ENCODE measurements at regions not wholly inside any gene's neighbourhood (a gene's known extent, or its start where the extent isn't known, plus 50 kb on each side); places are given as distances from the start of the nearest gene placed in this dataset.

- TF ChIP-seq, protein P1, sequence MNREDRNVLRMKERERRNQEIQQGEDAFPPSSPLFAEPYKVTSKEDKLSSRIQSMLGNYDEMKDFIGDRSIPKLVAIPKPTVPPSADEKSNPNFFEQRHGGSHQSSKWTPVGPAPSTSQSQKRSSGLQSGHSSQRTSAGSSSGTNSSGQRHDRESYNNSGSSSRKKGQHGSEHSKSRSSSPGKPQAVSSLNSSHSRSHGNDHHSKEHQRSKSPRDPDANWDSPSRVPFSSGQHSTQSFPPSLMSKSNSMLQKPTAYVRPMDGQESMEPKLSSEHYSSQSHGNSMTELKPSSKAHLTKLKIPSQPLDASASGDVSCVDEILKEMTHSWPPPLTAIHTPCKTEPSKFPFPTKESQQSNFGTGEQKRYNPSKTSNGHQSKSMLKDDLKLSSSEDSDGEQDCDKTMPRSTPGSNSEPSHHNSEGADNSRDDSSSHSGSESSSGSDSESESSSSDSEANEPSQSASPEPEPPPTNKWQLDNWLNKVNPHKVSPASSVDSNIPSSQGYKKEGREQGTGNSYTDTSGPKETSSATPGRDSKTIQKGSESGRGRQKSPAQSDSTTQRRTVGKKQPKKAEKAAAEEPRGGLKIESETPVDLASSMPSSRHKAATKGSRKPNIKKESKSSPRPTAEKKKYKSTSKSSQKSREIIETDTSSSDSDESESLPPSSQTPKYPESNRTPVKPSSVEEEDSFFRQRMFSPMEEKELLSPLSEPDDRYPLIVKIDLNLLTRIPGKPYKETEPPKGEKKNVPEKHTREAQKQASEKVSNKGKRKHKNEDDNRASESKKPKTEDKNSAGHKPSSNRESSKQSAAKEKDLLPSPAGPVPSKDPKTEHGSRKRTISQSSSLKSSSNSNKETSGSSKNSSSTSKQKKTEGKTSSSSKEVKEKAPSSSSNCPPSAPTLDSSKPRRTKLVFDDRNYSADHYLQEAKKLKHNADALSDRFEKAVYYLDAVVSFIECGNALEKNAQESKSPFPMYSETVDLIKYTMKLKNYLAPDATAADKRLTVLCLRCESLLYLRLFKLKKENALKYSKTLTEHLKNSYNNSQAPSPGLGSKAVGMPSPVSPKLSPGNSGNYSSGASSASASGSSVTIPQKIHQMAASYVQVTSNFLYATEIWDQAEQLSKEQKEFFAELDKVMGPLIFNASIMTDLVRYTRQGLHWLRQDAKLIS (CRISPR knock-in tag; IDR thresholded peaks at IDR 0.05; ENCODE audit: borderline replicate concordance), result no peak
- TF ChIP-seq CTCF (IDR thresholded peaks at IDR 0.05) (no peak), TEAD1 (CRISPR knock-in tag; IDR thresholded peaks at IDR 0.05) (no peak)
Observed at GRCh38 chr6:14224359-14225103, 107.0 kb downstream of the CD83 start.
